Activated CD4-positive, alpha-beta T cell treated with anti-CD3 and anti-CD28 coated beads for 36 hours (primary cell): ENCODE measurements at regions not wholly inside any gene's neighbourhood (a gene's known extent, or its start where the extent isn't known, plus 50 kb on each side); places are given as distances from the start of the nearest gene placed in this dataset.

Experiments
- ATAC-seq: fragments of 200-7000 bp; cut with Tn5 transposase; one replicate; pipeline ENCODE4 v1.10.0; 2021; ENCODE audit warnings: mild to moderate bottlenecking, moderate library complexity
- CTCF ChIA-PET: fragments of 350-600 bp; sonication (Branson Sonifier 250); formaldehyde crosslinking; loops from one replicate; lab custom pipeline; 2021; ENCODE audit warnings: antibody characterized with exemption; lab: Charles Lee
- POLR2A ChIA-PET: fragments of 350-600 bp; sonication (Branson Sonifier 250); formaldehyde crosslinking; loops from one replicate; lab custom pipeline; 2021; ENCODE audit warnings: antibody characterized with exemption, inconsistent platforms; lab: Charles Lee
- DNase-seq: peaks from one replicate; pipeline ENCODE4 v3.0.0-alpha.2; 2020
- H3K27ac Mint-ChIP-seq: one replicate; pipeline ENCODE4 v1.8.0; 2021; ENCODE audit warnings: mixed read lengths
- H3K27me3 Mint-ChIP-seq: one replicate; pipeline ENCODE4 v1.8.0; 2021; ENCODE audit warnings: mixed read lengths
- H3K36me3 Mint-ChIP-seq: one replicate; pipeline ENCODE4 v1.8.0; 2021; ENCODE audit warnings: low read depth, mixed read lengths
- H3K4me1 Mint-ChIP-seq: one replicate; pipeline ENCODE4 v1.8.0; 2021; ENCODE audit warnings: mixed read lengths
- H3K4me3 Mint-ChIP-seq: one replicate; pipeline ENCODE4 v1.8.0; 2021; ENCODE audit warnings: mild to moderate bottlenecking, moderate library complexity, mixed read lengths
- H3K9me3 Mint-ChIP-seq: one replicate; pipeline ENCODE4 v1.8.0; 2021; ENCODE audit warnings: low read depth, mixed read lengths
- intact Hi-C, 2 experiments: fragments of 100-400 bp; cut with DNase I in 1 of 2; cut with micrococcal nuclease in 1 of 2; formaldehyde crosslinking; loops; one replicate each; pipeline versions ENCODE4 v1.14.2 to v1.15.1; 2022 to 2024; cut with DNase I, micrococcal nuclease

- Mint-ChIP-seq H3K36me3 (no peaks in the 10 kb centered on the region), H3K27me3 (no peaks in the 10 kb centered on the region), H3K9me3 (peaks cover 2% of the 10 kb centered on the region), H3K27ac (no peak overlapping the region), H3K4me1 (no peaks in the 10 kb centered on the region), H3K4me3 (no peak overlapping the region)
- POLR2A ChIA-PET: no interaction called here
- no peak for ATAC-seq
- CTCF ChIA-PET: no interaction called here
- DNase-seq: no peak
- intact Hi-C loops: no loop called here
These were observed 356.4 kb downstream of the MFSD1 start for GRCh38 chr3:159158213-159158612.

- Mint-ChIP-seq H3K4me3 (no peak overlapping the region), H3K27me3 (no peaks in the 10 kb centered on the region), H3K4me1 (no peaks in the 10 kb centered on the region), H3K9me3 (peaks cover 2% of the 10 kb centered on the region), H3K27ac (no peak overlapping the region), H3K36me3 (no peaks in the 10 kb centered on the region)
- CTCF ChIA-PET: interaction anchor here (0.7 kb wide), 1 partner anchor 94 kb away, joined by 3 read pairs; no protein-coding TSS in a partner anchor
- intact Hi-C loops: no loop called here
- ATAC-seq (no peak), DNase-seq (no peak)
- POLR2A ChIA-PET: no interaction called here
These were observed 356.9 kb downstream of the MFSD1 start for GRCh38 chr3:159158801-159159200.

DNA sequence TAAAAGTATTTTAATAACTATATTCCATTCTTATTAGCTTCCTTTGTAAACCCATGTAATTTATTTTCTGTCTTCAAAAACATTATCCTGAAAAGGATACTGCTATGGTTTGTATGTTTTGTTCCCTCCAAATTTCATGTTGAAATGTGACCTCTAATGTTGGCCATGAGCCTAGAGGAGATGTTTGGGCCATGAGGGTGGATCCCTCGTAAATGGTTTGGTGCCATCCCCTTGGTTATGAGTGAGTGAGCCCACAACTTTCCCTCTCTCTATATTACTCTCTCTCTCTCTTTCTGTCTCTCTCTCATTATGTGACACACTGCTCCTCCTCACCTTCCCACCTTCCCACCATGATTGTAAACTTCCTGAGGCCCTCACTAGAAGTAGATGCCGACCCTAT lies 357.7 kb downstream of the MFSD1 start:
- intact Hi-C loops: no loop called here
- no peaks in the 10 kb centered on the region for H3K4me1 Mint-ChIP-seq

DNA sequence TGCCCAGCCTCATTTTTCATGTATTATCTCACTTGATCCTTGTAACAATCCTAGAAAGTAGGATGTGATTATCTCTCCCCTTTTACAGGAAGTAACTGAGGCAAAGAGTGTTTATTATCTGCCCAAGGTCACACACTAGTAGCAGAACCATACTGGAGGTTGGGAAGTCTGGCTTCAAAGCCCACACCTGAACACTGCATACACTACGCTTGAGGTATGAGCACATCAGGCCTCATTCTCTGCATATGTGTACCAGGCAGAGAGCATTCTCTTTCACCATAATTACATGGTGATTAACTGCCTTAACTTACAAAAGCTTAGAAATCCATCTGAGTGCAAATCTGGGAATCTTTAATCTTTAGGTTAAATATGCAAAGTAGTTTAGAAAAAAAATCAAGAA lies 361.8 kb downstream of the MFSD1 start:
- no peak for ATAC-seq

More for the DNA sequence above, 357.7 kb downstream of the MFSD1 start:
- DNase-seq (no peak), ATAC-seq (no peak)
- Mint-ChIP-seq H3K9me3 (peaks cover 2% of the 10 kb centered on the region), H3K4me3 (no peak overlapping the region), H3K27me3 (no peaks in the 10 kb centered on the region), H3K27ac (no peak overlapping the region), H3K36me3 (no peaks in the 10 kb centered on the region)
- POLR2A ChIA-PET: no interaction called here
- CTCF ChIA-PET: interaction anchor here (0.7 kb wide), 1 partner anchor 94 kb away, joined by 3 read pairs; no protein-coding TSS in a partner anchor

DNA sequence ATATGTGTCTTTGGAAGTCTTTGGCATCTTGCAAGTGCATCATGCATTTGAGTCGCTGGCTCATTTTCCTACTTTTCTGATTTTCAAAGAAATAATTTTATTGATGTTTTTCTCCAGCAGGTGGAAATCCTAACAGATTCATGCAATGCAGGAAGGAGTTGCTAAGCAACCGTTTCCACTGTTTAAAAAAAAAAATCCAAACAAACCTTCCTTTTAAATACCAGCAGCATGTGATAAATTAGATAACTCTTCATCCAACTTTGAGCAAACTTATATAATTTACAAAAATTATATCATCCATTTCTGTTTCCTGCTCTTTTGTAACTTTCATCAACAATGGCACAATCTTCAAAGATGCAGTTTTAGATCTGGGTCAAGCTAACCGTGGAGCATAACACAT lies 364.1 kb downstream of the MFSD1 start:
- intact Hi-C loops: no loop called here
- no peak overlapping the region for H3K4me3 Mint-ChIP-seq
- ATAC-seq: no peak

More for the DNA sequence above, 361.8 kb downstream of the MFSD1 start:
- intact Hi-C loops: no loop called here
- Mint-ChIP-seq H3K27ac (no peak overlapping the region), H3K27me3 (no peaks in the 10 kb centered on the region), H3K4me1 (no peaks in the 10 kb centered on the region), H3K36me3 (no peaks in the 10 kb centered on the region), H3K9me3 (peaks cover 2% of the 10 kb centered on the region), H3K4me3 (no peak overlapping the region)
- no peak for DNase-seq
- ChIA-PET CTCF (no interaction called here), POLR2A (no interaction called here)

DNA sequence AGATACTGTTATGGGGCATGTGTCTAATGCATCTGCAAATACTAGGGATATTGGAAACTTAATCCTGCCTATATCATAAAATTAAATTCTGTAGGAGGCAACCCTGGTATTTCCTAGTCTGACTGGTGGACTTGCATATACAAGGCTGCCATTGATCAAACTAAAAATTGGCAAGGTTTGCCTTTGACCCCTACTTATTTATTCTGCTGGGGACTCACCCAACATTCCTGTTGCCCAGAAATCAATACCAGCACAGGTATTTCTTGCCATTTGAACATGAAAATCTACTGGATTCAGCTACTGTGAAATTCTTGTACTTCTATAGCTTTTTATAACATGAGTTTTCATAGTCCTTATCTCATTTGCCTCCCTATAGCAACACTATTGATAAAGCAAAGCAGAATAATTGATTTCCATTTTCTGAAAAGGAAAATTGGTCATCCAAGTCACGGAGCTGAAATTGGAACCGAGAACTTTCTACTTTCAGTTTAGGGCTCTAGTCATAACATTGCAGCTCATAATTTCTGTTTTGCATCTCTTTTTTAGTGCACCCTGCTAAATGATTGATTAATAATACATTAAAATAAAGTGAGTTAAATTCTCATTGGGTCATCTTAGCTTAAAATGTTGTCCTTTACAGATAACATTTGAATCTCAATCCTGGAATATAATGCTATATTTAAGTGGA lies 365.2 kb downstream of the MFSD1 start:
- intact Hi-C loops: no loop called here
- H3K9me3 Mint-ChIP-seq: no peaks in the 10 kb centered on the region
- CTCF ChIA-PET: no interaction called here

More for the DNA sequence above, 364.1 kb downstream of the MFSD1 start:
- H3K27me3 Mint-ChIP-seq: no peaks in the 10 kb centered on the region
- H3K36me3 Mint-ChIP-seq: no peaks in the 10 kb centered on the region
- H3K9me3 Mint-ChIP-seq: no peaks in the 10 kb centered on the region
- DNase-seq: no peak
- no peaks in the 10 kb centered on the region for H3K4me1 Mint-ChIP-seq
- ChIA-PET CTCF (no interaction called here), POLR2A (no interaction called here)
- H3K27ac Mint-ChIP-seq: no peak overlapping the region

GRCh38 chr3:159168788-159169187 lies 366.9 kb downstream of the MFSD1 start:
- H3K27ac Mint-ChIP-seq: no peak overlapping the region
- ATAC-seq (no peak), DNase-seq (no peak)
- H3K9me3 Mint-ChIP-seq: no peaks in the 10 kb centered on the region
- H3K27me3 Mint-ChIP-seq: no peaks in the 10 kb centered on the region
- no peaks in the 10 kb centered on the region for H3K36me3 Mint-ChIP-seq
- H3K4me1 Mint-ChIP-seq: no peaks in the 10 kb centered on the region
- intact Hi-C loops: no loop called here
- no peak overlapping the region for H3K4me3 Mint-ChIP-seq
- ChIA-PET CTCF (no interaction called here), POLR2A (no interaction called here)

More for the DNA sequence above, 365.2 kb downstream of the MFSD1 start:
- DNase-seq: no peak
- H3K27ac Mint-ChIP-seq: no peak overlapping the region
- H3K36me3 Mint-ChIP-seq: no peaks in the 10 kb centered on the region
- POLR2A ChIA-PET: no interaction called here
- no peaks in the 10 kb centered on the region for H3K4me1 Mint-ChIP-seq
- H3K4me3 Mint-ChIP-seq: no peak overlapping the region
- ATAC-seq: no peak
- H3K27me3 Mint-ChIP-seq: no peaks in the 10 kb centered on the region

GRCh38 chr3:159169828-159170227 lies 368.0 kb downstream of the MFSD1 start:
- ChIA-PET POLR2A (no interaction called here), CTCF (no interaction called here)
- Mint-ChIP-seq H3K36me3 (no peaks in the 10 kb centered on the region), H3K9me3 (no peaks in the 10 kb centered on the region), H3K27ac (no peak overlapping the region), H3K4me3 (no peak overlapping the region), H3K27me3 (no peaks in the 10 kb centered on the region), H3K4me1 (no peaks in the 10 kb centered on the region)
- ATAC-seq (no peak), DNase-seq (no peak)
- intact Hi-C loops: no loop called here

DNA sequence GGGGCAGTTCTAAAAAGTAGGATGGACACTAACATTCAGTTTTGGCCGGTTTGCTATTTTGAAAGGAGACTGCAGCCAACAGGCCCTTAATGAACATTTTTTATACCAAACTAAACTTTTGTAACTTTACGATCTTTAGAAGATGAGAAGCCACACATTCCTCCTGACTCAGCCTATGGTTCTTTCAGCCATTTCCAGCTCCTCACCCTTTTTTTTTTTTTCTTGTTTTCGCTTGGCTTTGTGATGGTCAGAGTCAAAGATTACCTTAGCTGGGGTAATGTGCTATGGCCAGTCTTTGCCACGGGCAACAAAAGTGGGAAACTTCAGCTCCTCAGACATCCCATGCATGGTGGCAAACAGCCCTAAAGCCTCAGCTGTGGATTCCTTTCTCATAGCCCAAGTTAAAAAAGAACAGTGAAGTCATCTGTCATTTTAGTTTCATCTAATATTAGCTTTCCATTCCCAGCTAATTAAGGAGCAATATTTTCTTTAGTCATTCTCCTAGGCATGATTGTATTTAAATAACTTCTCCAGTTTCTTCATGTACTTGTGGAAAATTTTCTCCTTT lies 368.7 kb downstream of the MFSD1 start:
- intact Hi-C loops: no loop called here
- no peaks in the 10 kb centered on the region for H3K27me3 Mint-ChIP-seq
- no peaks in the 10 kb centered on the region for H3K9me3 Mint-ChIP-seq
- H3K27ac Mint-ChIP-seq: no peak overlapping the region
- CTCF ChIA-PET: no interaction called here
- ATAC-seq (no peak), DNase-seq (no peak)
- no peaks in the 10 kb centered on the region for H3K36me3 Mint-ChIP-seq
- no peak overlapping the region for H3K4me3 Mint-ChIP-seq
- POLR2A ChIA-PET: no interaction called here
- no peaks in the 10 kb centered on the region for H3K4me1 Mint-ChIP-seq

- no peak for DNase-seq
- H3K4me3 Mint-ChIP-seq: no peak overlapping the region
- POLR2A ChIA-PET: no interaction called here
- intact Hi-C loops: no loop called here
- no peak for ATAC-seq
- H3K27me3 Mint-ChIP-seq: no peaks in the 10 kb centered on the region
- no peak overlapping the region for H3K27ac Mint-ChIP-seq
- H3K9me3 Mint-ChIP-seq: no peaks in the 10 kb centered on the region
- no peaks in the 10 kb centered on the region for H3K36me3 Mint-ChIP-seq
- no peaks in the 10 kb centered on the region for H3K4me1 Mint-ChIP-seq
- CTCF ChIA-PET: no interaction called here
These were observed 369.5 kb downstream of the MFSD1 start for GRCh38 chr3:159171333-159171732.

DNA sequence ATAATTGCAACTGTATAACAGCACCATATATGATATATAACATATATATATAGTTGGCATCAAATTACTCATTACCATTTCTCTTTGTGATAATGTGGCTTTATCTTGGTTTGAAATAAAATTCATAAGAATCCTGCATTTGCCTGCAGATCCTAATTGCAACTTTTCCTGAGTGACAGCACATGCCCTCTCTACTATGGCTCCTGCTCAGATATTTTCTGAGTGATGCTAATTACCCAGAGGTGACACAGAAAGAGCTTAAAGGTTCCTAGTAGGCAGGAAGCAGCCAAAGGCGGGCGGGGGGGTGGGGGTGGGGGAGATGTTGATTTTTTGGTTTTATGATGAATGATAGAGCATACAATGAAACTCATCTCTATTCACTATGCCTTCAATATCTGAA lies 370.6 kb downstream of the MFSD1 start:
- intact Hi-C loops: no loop called here

More for the DNA sequence above, 370.6 kb downstream of the MFSD1 start:
- no peaks in the 10 kb centered on the region for H3K4me1 Mint-ChIP-seq
- no peak for DNase-seq
- no peak overlapping the region for H3K27ac Mint-ChIP-seq
- no peaks in the 10 kb centered on the region for H3K36me3 Mint-ChIP-seq
- ChIA-PET CTCF (no interaction called here), POLR2A (no interaction called here)
- no peak overlapping the region for H3K4me3 Mint-ChIP-seq
- no peak for ATAC-seq
- no peaks in the 10 kb centered on the region for H3K9me3 Mint-ChIP-seq
- H3K27me3 Mint-ChIP-seq: no peaks in the 10 kb centered on the region
